NCI-H1105 treated with DMSO at 0.1 percent for 48 hours (cell line): ENCODE measurements at regions not wholly inside any gene's neighbourhood (a gene's known extent, or its start where the extent isn't known, plus 50 kb on each side); places are given as distances from the start of the nearest gene placed in this dataset.
"Not testable (repeated sequence)": the region's sequence is repeated elsewhere in the genome, so short reads cannot be mapped to it uniquely, and the experiment has no call there.

Experiments used
- DNase-seq: peaks from one replicate; lab custom pipeline; 2025; lab: John Stamatoyannopoulos, UW

DNA sequence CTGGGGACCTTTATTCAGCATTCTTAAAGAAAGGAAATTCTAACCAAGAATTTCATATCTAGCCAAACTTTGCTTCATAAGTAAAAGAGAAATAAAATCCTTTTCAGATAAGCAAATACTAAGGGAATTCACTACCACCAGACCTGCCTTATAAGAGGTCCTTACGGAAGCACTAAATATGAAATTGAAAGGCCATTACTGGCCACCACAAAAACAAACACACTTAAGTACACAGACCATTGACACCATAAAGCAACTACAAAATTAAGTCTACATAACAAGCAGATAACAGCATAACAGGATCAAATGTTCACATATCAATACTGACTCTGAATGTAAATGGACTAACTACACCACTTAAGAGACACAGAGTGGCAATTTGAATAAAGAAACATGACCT lies 361.4 kb upstream of the POU5F2 start:
- DNase-seq = no peak

DNA sequence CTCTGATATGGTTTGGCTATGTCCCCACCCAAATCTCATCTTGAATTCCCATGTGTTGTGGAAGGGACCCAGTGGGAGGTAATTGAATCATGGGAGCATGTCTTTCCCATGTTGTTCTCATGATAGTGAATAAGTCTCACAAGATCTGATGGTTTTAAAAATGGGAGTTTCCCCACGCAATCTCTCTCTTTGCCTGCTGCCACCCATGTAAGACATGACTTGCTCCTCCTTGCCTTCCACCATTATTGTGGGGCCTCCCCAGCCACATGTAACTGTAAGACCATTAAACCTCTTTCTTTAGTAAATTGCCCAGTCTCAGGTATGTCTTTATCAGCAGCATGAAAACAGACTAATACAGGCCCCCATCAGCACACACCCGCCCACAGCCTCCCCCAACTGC lies 356.0 kb upstream of the POU5F2 start:
- DNase-seq = not testable (repeated sequence)

DNA sequence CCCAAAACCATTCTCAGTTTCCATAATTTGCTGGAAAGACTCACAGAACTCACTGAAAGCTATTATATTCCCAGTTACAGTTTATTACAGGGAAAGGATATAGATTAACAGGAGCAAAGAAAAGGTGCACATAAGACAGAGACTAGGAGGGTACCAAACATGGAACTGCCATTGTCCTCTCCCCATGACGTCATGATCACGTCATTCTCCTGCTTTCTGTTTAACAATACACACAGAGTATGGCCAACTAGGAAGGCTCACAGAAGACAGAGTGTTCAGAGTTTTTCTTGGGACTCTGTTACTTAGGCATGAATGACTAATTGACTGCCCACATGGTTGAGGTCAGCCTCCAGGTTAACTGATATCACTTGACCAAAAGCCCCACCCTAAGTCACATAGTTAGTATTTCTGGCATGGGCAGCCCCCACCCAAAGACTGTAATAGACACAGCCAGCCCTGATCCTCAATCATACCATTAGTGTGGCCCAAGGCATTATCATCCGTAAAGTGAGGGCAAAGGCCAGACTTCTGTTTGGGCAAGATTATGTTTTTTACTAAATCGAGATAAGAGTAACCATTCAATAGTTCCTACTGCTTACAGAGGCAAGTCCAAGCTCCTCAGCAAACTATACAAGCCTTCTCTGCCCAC lies 353.5 kb upstream of the POU5F2 start:
- DNase-seq = no peak

DNA sequence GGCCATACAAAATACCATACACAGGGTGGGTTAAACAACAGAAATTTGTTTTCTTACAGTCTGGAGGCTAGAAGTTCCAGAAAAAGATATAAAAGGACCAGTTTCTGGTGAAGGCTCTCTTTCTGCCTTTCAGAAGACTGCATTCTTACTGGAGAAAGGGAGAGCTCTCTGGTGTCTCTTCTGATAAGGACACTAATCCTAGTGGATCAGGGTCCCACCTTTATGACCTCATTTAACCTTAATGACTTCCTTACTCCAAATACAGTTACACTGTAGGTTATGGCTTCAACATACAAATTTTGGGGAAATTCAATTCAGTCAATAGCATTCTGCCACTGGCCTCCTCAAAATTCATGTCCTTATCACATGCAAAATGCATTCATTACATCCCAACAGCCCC lies 351.9 kb upstream of the POU5F2 start:
- no peak for DNase-seq

DNA sequence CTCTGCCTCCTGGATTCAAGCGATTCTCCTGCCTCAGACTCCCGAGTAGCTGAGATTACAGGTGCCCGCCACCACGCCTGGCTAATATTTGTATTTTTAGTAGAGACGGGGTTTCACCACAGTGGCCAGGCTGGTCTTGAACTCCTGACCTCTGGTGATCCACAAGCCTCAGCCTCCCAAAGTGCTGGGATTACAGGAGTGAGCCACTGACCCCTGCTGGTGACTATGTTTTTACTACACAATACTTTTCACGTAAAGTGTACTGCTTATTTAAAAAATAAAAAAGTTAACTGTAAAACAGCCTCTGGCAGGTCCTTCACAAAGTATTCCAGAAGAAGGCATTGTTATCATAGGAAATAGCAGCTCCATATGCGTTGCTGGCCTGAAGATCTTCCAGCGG lies 345.2 kb upstream of the POU5F2 start:
- not testable (repeated sequence) for DNase-seq

DNA sequence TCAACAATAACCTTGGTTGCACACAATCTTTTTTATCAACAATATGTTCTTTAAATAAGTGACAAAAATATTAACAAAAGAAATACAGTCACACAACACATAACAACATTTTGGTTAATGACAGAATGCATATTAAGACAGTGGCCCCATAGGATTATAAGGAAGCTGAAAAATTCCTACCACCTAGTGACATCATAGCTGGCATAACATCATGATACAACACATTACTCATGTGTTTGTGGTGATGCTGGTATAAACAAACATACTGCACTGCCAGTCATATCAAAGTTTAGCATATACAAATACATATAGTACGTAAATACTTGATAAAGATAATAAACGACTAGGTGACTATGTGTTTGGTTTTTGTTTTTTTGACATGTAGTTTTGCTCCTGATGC lies 344.8 kb upstream of the POU5F2 start:
- no peak for DNase-seq

DNA sequence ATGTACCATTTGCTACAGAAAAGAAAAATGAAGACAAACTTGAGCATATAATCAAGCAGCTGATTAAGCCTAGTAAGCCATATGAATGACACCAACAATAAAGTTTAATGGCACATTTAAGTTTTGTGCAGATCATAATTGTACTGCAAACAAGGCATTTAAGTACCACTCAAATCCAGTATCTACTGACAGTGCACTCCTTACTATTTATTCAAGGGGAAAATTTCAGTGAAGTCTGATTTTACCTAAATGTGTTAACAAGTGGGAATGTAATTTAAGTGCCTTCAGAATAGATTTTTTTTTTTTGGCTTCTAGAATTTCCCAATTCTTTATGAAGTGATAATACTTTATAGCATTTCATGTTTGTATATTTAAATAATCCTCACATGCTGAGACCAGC lies 341.0 kb upstream of the POU5F2 start:
- peak; percentile 75 for DNase-seq

DNA sequence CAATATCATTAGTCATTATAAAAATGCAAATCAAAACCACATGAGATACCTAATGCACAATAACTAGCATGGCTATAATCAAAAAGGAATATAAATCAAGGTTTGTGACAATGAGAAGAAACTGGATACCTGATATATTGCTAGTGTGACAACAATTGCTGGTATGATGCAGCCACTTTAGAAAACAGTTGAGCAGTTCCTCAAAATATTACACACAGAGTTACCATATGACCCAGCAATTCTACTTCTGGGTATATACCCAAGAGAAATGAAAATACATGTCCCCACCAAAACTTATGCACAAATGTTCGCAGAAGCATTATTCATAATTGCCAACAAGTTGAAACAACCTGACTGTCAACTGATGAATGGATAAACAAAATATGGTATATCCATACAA lies 339.7 kb upstream of the POU5F2 start:
- DNase-seq = no peak

DNA sequence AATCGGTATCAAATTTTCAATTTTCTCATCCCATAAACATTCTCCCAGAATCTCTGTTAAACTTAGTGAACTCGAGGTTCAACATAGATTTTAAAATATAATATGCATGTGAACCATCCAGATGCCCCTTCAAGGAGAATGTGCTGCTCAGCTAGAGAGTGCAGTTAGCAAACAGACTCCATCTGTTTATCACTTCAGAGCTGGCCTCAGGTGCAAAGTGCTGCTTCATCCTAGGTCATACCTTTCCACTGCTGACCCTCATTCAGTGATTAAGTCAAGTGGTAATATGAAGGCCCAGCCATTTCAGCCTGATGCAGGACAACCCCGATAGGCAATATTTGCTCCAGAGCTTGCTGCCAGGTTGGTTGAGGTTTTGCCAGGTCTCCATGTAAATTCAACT lies 339.0 kb upstream of the POU5F2 start:
- no peak for DNase-seq

DNA sequence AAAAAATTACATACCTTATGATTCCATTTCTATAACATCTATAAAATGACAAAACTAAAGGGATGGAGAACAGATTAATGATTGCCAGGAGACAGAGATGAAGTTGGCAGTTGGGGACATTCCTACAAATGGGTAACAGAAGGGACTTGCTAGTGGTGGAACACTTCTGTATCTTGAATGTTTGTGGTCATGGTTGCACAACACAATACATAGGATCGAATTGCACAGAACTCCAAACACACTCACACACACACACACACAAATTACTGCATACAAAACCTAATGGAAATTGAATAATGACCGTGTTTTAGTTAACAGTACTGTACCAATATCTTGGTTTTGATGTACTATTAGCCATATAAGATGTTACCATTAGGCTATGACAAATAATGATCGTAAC lies 330.7 kb upstream of the POU5F2 start:
- no peak for DNase-seq

DNA sequence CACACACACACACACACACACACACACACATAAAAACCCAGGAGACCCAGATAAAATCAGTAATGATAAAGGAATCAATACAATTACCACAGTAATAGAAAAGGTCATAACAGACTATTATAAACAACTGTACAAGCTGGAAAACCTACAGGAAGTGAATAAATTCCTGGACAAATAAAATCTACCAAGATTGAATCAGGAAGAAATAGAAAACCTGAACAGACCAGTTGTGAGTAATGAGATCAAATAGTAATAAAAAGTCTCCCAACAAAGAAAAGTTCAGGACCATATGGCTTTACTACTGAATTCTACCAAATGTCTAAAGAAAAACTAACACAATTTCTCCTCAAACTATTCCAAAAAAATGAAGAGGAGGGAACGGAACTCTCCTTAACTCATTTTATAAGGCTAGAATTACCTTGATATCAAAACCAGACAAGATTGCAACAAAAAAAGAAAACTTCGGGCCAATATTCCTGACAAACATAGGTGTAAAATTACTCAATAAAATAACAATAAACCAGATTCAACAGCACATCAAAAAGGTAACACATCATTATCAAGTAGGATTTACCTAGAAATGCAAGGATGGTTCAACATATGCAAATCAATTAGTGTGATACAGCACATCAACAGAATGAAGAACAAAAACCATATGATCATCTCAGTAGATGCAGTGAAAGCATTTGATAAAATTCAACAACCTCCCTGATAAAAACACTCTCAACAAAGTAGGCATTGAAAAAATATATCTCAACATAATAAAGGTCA lies 325.2 kb upstream of the POU5F2 start:
- no peak for DNase-seq

DNA sequence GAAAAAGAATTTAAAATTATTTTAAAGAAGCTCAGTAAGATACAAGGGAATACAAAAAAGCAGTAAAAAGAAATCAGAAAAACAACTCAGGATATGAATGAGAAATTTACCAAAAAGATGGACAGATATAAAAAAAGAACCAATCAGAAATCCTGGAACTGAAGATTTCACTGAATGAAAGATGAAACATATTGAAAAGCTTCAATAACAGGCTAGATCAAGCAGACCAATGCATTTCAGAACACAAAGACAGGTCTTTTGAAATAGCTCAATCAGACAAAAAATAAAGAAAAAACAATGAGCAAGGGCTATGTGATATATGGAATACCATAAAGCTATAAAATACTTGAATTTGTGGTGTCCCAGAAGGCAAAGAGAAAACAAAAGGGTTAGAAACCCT lies 322.6 kb upstream of the POU5F2 start:
- DNase-seq = no peak

DNA sequence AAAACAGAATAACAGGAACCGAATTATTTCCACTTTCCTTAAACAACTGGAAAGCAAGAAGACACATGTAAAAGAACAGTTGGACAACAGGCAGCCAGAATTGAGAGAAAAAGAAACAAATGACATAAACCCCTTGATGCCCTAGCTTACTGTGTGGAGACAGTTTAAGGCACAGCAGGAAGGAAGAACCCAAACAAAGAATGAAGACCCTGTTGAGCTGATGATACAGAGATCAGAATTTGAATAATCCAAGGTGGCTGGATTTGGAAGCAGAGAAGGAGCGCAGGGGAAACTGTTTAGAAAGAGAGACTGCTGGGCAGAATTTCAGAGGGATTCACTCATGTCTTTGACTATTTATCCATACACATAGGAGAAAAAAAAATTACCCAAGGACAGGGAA lies 316.3 kb upstream of the POU5F2 start:
- DNase-seq = no peak

DNA sequence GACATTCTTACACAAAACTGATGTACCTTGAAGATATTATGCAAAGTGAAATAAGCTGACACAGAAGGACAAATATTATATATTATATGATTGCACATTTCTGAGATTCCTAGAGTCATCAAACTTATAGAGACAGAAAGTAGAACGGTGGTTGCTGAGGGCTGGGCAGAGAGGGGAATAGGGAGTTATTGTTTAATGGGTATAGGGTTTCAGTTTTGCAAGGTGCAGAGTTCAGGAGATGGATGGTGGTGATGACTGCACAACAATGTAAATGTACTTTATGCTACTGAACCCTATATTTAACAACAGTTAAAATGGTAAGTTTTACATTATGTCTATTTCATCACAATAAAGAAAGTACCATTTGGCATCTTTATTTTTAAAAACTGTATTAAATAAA lies 315.8 kb upstream of the POU5F2 start:
- no peak for DNase-seq

DNA sequence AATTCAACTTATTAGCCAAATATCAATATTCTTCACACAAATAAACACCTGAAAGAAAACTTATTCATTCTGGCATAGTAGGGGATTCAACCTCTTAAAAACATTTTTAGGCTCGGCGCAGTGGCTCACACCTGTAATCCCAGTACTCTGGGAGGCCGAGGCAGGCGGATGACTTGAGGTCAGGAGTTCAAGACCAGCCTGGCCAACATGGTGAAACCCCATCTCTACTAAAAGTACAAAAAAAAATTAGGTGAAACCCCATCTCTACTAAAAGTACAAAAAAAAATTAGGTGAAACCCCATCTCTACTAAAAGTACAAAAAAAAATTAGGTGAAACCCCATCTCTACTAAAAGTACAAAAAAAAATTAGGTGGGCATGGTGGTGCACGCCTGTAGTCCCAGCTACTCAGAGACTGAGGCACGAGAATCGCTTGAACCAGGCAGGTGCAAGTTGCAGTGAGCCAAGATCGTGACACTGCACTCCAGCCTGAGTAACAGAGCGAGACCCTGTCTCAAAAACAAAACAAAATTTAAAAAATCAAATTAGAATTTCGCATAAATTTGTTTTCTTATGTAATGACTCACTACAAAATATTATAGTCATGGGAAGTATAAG lies 308.0 kb upstream of the POU5F2 start:
- not testable (repeated sequence) for DNase-seq

DNA sequence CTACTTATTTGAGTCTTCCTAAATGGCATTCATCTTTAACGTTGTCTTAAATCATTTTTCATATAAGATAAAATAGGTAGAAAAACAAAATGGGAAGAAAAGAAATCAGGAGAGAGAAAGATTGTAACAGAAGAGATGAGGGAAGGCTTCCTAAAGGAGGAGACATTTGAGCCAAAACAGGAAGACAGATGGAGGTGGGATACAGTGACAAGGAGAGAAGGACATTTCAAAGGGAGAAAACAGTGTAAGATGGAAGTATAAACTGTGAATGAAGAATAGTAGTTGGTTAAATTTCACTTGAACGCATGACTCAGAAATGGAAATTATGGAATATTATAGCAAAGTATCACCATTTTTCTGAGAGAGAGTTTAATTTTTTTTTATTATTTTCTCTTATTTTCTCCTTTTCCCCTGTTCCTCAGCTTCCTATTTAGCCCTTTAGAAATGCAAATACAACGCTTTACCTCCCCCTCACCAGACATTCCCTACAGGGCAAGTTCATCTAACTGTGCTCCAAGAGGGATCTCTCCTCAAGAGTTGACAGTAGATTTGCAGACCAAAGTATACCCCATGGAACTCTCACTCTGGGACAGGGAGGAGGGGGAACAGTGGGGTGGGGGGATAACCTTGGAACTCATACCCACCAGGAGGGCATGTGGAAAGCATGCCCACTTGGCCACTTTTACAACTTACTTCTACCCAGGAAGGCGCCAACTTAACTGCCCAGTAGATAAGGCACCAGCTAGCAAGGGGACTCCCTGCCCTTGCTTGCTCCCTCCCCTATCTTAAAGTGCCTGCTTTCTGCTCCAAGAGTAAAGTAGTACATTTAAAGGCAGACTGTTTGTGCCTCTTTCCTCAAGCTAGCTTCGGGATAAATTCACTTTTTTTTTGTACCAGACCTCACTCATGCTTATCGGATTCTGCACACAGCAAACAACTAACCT lies 304.7 kb upstream of the POU5F2 start:
- no peak for DNase-seq

DNA sequence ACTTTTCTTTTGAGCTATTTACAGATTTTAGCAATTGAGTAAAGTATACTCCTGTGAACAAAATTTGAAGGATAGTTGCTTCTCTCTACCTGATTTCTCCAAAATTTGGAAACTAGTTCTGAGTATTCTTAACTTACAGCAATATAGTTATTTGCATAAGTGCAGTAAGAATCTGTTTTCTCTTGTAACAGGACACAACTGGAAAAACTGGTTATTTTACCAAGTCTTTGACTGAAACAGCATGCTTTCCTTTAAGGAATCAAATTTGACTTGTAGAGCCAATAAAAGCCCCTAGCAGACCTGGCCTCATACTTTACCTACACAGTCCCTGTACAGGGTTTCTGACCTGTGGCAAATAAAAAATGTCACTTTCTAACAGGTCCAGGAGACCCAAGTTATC lies 301.9 kb upstream of the POU5F2 start:
- DNase-seq = no peak

DNA sequence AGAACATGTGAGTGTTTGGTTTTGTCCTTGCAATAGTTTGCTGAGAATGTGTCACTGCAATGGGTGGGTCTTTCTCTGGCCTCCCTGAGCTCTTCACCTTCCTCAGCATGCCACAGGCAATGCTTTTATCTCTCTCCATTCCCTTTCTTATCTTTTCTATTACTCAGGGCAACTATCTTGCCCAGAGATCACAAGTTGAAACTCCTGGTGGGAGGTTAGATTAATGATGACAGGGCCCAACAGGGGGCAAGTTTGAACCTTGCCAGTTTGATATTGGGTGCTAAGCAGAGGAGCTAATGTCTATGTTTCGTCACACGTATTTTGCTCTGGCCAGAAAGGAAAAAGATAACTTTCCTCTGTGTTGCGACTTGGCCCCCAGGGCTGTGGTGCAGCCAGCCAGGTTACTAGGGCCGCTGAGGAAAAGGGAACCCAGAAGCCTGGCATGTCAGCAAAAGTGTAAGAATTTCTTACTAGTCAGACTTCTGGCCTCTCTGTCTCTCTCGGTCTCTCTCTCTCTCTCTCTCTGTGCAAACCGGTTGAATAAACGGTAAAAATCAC lies 299.3 kb upstream of the POU5F2 start:
- no peak for DNase-seq

DNA sequence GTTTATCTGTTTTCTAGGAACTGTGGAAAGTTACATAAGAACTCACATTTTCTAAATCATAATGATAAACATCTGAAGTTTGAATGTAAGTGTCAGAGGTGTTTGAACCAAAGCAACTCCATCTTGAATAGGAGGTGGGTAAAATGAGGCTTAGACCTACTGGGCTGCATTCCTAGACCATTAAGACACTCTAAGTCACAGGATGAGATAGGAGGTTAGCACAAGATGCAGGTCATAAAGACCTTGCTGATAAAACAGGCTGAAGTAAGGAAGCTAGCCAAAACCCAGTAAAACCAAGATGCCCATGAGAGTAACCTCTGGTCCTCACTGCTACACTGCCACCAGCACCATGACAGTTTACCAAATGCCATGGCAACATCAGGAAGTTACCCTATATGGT lies 297.7 kb upstream of the POU5F2 start:
- DNase-seq = no peak

DNA sequence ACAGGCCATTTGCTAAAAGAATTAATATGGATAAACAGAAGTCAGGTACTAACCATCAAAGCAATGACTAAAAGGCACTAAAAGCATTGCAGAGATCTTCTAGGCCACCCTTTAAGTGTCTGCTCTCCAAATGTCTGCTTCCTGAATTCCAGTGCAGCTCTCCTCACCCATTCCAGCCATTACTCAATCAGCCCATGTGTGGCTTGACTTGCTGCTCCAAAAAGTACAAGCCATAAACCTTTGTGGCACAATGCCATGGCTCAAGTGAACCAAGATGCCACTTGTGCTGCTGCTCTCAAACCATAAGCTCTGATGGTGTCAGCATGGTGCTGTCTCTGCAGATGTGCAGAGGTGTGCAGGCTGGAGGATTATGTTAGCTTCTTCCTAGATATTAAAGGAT lies 290.2 kb upstream of the POU5F2 start:
- DNase-seq = no peak

DNA sequence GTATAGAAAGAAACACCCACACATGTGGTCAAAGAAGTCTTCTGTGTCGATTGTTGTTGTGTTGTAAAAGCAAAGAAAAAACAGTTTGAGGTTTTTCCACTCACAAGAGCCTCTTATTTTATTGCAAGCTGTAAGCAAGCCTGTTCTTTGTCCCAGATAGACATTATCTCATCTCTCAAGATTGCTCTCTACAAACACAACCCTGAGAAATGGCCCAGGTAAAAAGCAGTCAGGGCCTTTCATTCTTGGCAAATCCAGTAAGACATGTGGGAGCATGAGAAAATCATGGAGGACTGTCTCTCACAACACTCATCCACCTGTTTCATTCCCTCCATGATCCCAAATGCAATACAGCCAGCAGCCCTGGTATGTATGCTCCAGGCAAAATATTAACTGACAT lies 286.6 kb upstream of the POU5F2 start:
- no peak for DNase-seq

DNA sequence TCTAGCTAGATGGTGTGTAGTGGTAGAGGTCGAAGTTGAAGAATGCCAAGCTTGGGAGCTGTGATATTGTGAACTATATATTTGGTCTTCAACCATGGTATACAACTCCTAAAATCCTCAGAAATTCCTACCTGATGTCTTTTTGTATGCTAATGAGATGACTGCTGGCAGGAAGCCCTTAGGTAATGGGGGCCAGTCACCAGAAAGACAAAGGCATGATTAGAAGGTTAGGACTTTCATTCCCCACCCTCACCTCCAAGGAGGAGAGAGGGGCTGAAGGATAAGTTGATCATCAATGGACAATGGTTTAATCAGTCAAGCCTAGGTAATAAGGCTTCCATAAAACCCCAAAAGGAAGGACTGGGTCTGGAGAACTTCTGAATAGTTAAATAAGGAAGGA lies 285.7 kb upstream of the POU5F2 start:
- no peak for DNase-seq
